Panc1 (cell line): ENCODE measurements at regions not wholly inside any gene's neighbourhood (a gene's known extent, or its start where the extent isn't known, plus 50 kb on each side); places are given as distances from the start of the nearest gene placed in this dataset.

ENCODE experiments used
- ATAC-seq: fragments of 200-7000 bp; cut with Tn5 transposase; 2 replicates; pipeline ENCODE4 v1.9.1; 2020; ENCODE audit warnings: mild to moderate bottlenecking, moderate library complexity
- BruUV-seq: library from RNA; stranded (reverse); fragments of 400-500 nt; replicated peaks from 2 replicates; lab custom pipeline; 2021; lab: Mats Ljungman, UMichigan
- CTCF ChIA-PET: fragments of 300-600 bp; sonication (Branson Sonifier 250); formaldehyde crosslinking; loops from one replicate; lab custom pipeline; 2022; ENCODE audit warnings: antibody characterized with exemption; lab: Charles Lee
- POLR2A ChIA-PET: fragments of 300-600 bp; sonication (Branson Sonifier 250); formaldehyde crosslinking; loops from one replicate; lab custom pipeline; 2022; ENCODE audit warnings: antibody characterized with exemption; lab: Charles Lee
- DNase-seq: peaks from one replicate; pipeline ENCODE4 v3.0.0-alpha.2; 2010; ENCODE audit warnings: low read depth, low spot score
- H3K27ac ChIP-seq: 2 replicates; pipeline ENCODE4 v1.5.1; 2011; ENCODE audit warnings: mild to moderate bottlenecking, low read length, inconsistent platforms
- H3K27me3 ChIP-seq: fragments of 200-500 bp; sonication (Bioruptor generic); 2 replicates; pipeline ENCODE4 v1.6.0; 2014; ENCODE audit warnings: low read length, inconsistent platforms; ENCODE audit not compliant: control insufficient read depth, insufficient read depth
- H3K36me3 ChIP-seq: fragments of 200-500 bp; sonication (Bioruptor generic); 2 replicates; pipeline ENCODE4 v1.5.1; 2014; ENCODE audit warnings: inconsistent platforms, mild to moderate bottlenecking, low read length, moderate library complexity; ENCODE audit not compliant: control insufficient read depth, insufficient read depth
- H3K4me1 ChIP-seq: 2 replicates; pipeline ENCODE4 v1.5.1; 2011; ENCODE audit warnings: inconsistent platforms, mild to moderate bottlenecking, low read length, moderate library complexity; ENCODE audit not compliant: control insufficient read depth, insufficient read depth
- H3K4me3 ChIP-seq, 2 experiments: 2 replicates each; pipeline ENCODE4 v1.5.1; 2011 to 2012; ENCODE audit warnings: low read depth in 2 of 2, low read length in 2 of 2, mild to moderate bottlenecking in 2 of 2, inconsistent platforms in 1 of 2, moderate library complexity in 1 of 2
- H3K9me3 ChIP-seq: fragments of 200-500 bp; sonication (Bioruptor generic); 2 replicates; pipeline ENCODE4 v1.5.1; 2014; ENCODE audit warnings: low read depth, mild to moderate bottlenecking, inconsistent platforms, low read length, moderate library complexity; ENCODE audit not compliant: control insufficient read depth, insufficient read depth
- POLR2AphosphoS5 ChIP-seq: IDR thresholded peaks from 2 replicates; pipeline ENCODE4 v1.6.1; 2012; ENCODE audit warnings: mild to moderate bottlenecking, low read depth, low read length, moderate library complexity
- SIN3A ChIP-seq: IDR thresholded peaks from 2 replicates; pipeline ENCODE4 v1.6.1; 2012; ENCODE audit warnings: low read depth, mild to moderate bottlenecking, low read length, moderate library complexity, borderline replicate concordance; ENCODE audit not compliant: insufficient read depth
- TCF7L2 ChIP-seq: IDR thresholded peaks from 2 replicates; pipeline ENCODE4 v1.6.1; 2011; ENCODE audit warnings: mild to moderate bottlenecking, low read depth, low read length, inconsistent platforms
- in situ Hi-C: cut with HindIII; loops from 2 replicates; pipeline ENCODE4 v1.10.0; 2016; ENCODE audit warnings: low sequenced_read_pairs, low pct_unique_long_range_greater_than_20kb
- intact Hi-C: fragments of 100-400 bp; cut with micrococcal nuclease; formaldehyde crosslinking; loops from one replicate; pipeline ENCODE4 v1.10.0; 2022; ENCODE audit not compliant: unreplicated experiment
- TF ChIP-seq, protein P1 (sequence below): fragments of 450-650 bp; IDR thresholded peaks from 2 replicates; pipeline ENCODE4 v1.5.1; 2017; ENCODE audit warnings: mild to moderate bottlenecking
- TF ChIP-seq, protein P2 (sequence below), 2 experiments: IDR thresholded peaks; 2 replicates each; pipeline ENCODE4 v1.6.1; 2011 to 2012; ENCODE audit warnings: low read depth in 2 of 2, control low read depth in 1 of 2, low read length in 1 of 2, mild to moderate bottlenecking in 1 of 2, moderate library complexity in 1 of 2; ENCODE audit not compliant: insufficient read depth in 1 of 2

DNA sequence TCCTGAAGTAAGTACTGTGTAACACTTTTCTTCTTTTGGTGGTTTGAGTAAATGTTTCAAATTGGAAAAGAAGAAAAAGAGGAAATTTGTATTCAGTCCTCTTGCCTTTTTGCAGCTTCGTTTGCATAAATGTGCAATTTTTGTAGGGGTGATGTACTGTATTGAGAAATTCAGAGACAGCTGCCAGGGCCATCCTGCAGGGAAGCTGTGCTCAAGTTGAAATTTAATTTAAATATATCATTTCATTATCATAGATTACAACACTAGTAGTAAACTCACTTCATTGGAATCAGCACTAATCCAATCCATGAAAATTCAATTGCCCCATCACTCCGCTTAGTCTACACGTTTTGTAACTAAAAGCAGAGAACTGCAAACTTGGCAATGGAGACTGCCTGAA, 415.4 kb downstream of the DNAJB9 start:
- H3K4me3 ChIP-seq = no peak overlapping the region
- no peaks in the 10 kb centered on the region for H3K4me1 ChIP-seq
- no peak overlapping the region for H3K27ac ChIP-seq
- DNase-seq (no peak), ATAC-seq (no peak)
- intact Hi-C loops (no loop called here), in situ Hi-C loops (no loop called here)
- no peaks in the 10 kb centered on the region for H3K36me3 ChIP-seq
- no peaks in the 10 kb centered on the region for H3K9me3 ChIP-seq
- CTCF ChIA-PET = no interaction called here
- H3K27me3 ChIP-seq = no peaks in the 10 kb centered on the region
- no peak for TF ChIP-seq TCF7L2
- TF ChIP-seq, protein P1, sequence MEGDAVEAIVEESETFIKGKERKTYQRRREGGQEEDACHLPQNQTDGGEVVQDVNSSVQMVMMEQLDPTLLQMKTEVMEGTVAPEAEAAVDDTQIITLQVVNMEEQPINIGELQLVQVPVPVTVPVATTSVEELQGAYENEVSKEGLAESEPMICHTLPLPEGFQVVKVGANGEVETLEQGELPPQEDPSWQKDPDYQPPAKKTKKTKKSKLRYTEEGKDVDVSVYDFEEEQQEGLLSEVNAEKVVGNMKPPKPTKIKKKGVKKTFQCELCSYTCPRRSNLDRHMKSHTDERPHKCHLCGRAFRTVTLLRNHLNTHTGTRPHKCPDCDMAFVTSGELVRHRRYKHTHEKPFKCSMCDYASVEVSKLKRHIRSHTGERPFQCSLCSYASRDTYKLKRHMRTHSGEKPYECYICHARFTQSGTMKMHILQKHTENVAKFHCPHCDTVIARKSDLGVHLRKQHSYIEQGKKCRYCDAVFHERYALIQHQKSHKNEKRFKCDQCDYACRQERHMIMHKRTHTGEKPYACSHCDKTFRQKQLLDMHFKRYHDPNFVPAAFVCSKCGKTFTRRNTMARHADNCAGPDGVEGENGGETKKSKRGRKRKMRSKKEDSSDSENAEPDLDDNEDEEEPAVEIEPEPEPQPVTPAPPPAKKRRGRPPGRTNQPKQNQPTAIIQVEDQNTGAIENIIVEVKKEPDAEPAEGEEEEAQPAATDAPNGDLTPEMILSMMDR = no peak
- no peak for TF ChIP-seq SIN3A
- TF ChIP-seq, protein P2, sequence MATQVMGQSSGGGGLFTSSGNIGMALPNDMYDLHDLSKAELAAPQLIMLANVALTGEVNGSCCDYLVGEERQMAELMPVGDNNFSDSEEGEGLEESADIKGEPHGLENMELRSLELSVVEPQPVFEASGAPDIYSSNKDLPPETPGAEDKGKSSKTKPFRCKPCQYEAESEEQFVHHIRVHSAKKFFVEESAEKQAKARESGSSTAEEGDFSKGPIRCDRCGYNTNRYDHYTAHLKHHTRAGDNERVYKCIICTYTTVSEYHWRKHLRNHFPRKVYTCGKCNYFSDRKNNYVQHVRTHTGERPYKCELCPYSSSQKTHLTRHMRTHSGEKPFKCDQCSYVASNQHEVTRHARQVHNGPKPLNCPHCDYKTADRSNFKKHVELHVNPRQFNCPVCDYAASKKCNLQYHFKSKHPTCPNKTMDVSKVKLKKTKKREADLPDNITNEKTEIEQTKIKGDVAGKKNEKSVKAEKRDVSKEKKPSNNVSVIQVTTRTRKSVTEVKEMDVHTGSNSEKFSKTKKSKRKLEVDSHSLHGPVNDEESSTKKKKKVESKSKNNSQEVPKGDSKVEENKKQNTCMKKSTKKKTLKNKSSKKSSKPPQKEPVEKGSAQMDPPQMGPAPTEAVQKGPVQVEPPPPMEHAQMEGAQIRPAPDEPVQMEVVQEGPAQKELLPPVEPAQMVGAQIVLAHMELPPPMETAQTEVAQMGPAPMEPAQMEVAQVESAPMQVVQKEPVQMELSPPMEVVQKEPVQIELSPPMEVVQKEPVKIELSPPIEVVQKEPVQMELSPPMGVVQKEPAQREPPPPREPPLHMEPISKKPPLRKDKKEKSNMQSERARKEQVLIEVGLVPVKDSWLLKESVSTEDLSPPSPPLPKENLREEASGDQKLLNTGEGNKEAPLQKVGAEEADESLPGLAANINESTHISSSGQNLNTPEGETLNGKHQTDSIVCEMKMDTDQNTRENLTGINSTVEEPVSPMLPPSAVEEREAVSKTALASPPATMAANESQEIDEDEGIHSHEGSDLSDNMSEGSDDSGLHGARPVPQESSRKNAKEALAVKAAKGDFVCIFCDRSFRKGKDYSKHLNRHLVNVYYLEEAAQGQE (IDR thresholded peaks at IDR 0.05; ENCODE audit: insufficient read depth in 1 of 2, low read depth in 2 of 2, low read length in 1 of 2) = no peak
- TF ChIP-seq POLR2AphosphoS5 = no peak
- no TSS peak for BruUV-seq
- POLR2A ChIA-PET = no interaction called here

DNA sequence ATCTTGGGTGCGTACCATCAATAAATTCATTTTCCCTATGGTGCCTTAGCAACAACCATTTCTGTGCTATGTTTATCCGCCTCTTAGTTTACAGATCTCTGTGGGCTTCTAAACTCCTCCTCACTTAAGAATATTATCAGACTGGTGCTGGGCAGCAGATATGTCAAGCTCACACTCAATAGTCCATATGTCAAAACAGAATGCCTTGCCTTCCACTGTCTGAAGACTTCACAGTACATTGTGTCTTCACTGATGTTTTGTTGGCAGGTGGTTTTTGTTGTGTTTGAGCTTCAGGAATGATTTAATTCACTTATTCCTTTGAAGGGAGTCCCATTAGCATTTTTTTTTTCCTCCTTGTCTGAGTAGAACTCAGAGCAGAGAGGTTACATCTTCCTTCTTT, 419.6 kb downstream of the DNAJB9 start:
- Histone ChIP-seq H3K27me3 (no peaks in the 10 kb centered on the region), H3K4me3 (no peak overlapping the region), H3K4me1 (no peaks in the 10 kb centered on the region), H3K9me3 (no peaks in the 10 kb centered on the region), H3K36me3 (no peaks in the 10 kb centered on the region), H3K27ac (no peak overlapping the region)
- POLR2A ChIA-PET = no interaction called here
- TF ChIP-seq, protein P1 = no peak
- no peak for TF ChIP-seq SIN3A
- no peak for TF ChIP-seq TCF7L2
- no peak for TF ChIP-seq POLR2AphosphoS5
- TF ChIP-seq, protein P2 (IDR thresholded peaks at IDR 0.05; ENCODE audit: insufficient read depth in 1 of 2, low read depth in 2 of 2, low read length in 1 of 2) = no peak
- no peak for DNase-seq
- in situ Hi-C loops = no loop called here
- intact Hi-C loops = no loop called here
- CTCF ChIA-PET = no interaction called here
- BruUV-seq = no TSS peak
- no peak for ATAC-seq
